SK-N-SH (cell line): ENCODE measurements at regions not wholly inside any gene's neighbourhood (a gene's known extent, or its start where the extent isn't known, plus 50 kb on each side); places are given as distances from the start of the nearest gene placed in this dataset.

ENCODE experiments used
- CTCF ChIA-PET: fragments of 300-600, 350-600 bp; formaldehyde crosslinking; extraction: SDS; loops from one replicate; lab custom pipeline; 2021; lab: Yijun Ruan, JAX
- POLR2A ChIA-PET: fragments of 350-600 bp; sonication (Branson Sonifier 250); formaldehyde crosslinking; extraction: SDS; loops from one replicate; lab custom pipeline; 2020; ENCODE audit warnings: antibody characterized with exemption, inconsistent platforms; lab: Yijun Ruan, JAX
- DNase-seq: peaks from one replicate; pipeline ENCODE4 v3.0.0; 2012
- H2AFZ ChIP-seq: fragments of 200-600 bp; sonication (generic); 2 replicates; pipeline ENCODE4 v1.8.1; 2016; ENCODE audit warnings: antibody characterized with exemption, mild to moderate bottlenecking, low read depth
- H3F3A ChIP-seq: fragments of 200-600 bp; sonication (generic); replicated peaks from 2 replicates; pipeline ENCODE3; 2016; ENCODE audit warnings: antibody characterized with exemption, mild to moderate bottlenecking; ENCODE audit not compliant: insufficient read depth
- H3K27ac ChIP-seq, 2 experiments: fragments of 200-500 bp in 1 of 2; fragments of 200-600 bp in 1 of 2; sonication (Bioruptor generic) in 1 of 2; sonication (generic), shearing (Covaris generic) in 1 of 2; 2 replicates each; pipeline versions ENCODE4 v1.5.1 to v1.6.1; 2014 to 2016; ENCODE audit warnings: low read depth in 2 of 2, inconsistent platforms in 1 of 2, low read length in 1 of 2, mild to moderate bottlenecking in 1 of 2, mixed read lengths in 1 of 2
- H3K27me3 ChIP-seq: fragments of 200-600 bp; sonication (generic), shearing (Covaris generic); 2 replicates; pipeline ENCODE4 v1.6.1; 2016; ENCODE audit warnings: mixed run types; ENCODE audit not compliant: insufficient read depth
- H3K36me3 ChIP-seq, 2 experiments: fragments of 200-500 bp in 1 of 2; fragments of 200-600 bp in 1 of 2; sonication (Bioruptor generic) in 1 of 2; sonication (generic) in 1 of 2; replicated peaks in 1 of 2; 2 replicates each; pipeline versions ENCODE3 to v1.5.1; 2014 to 2016; ENCODE audit warnings: low read length in 1 of 2, mild to moderate bottlenecking in 1 of 2; ENCODE audit not compliant: insufficient read depth in 2 of 2, control insufficient read depth in 1 of 2
- H3K4me1 ChIP-seq, 2 experiments: fragments of 200-500 bp in 1 of 2; fragments of 200-600 bp in 1 of 2; sonication (Bioruptor generic) in 1 of 2; sonication (generic), shearing (Covaris generic) in 1 of 2; 2 replicates each; pipeline versions ENCODE4 v1.5.1 to v1.6.1; 2014 to 2016; ENCODE audit warnings: low read depth in 1 of 2, low read length in 1 of 2, mixed run types in 1 of 2; ENCODE audit not compliant: insufficient read depth in 2 of 2, control insufficient read depth in 1 of 2
- H3K4me2 ChIP-seq: fragments of 200-600 bp; sonication (generic), shearing (Covaris generic); 2 replicates; pipeline ENCODE4 v1.6.1; 2017; ENCODE audit warnings: mixed run types
- H3K4me3 ChIP-seq, 2 experiments: fragments of 200-500 bp in 1 of 2; fragments of 200-600 bp in 1 of 2; sonication (Bioruptor generic) in 1 of 2; sonication (generic), shearing (Covaris generic) in 1 of 2; 2 replicates each; pipeline versions ENCODE4 v1.5.1 to v1.8.1; 2014 to 2016; ENCODE audit warnings: low read depth in 2 of 2, inconsistent platforms in 1 of 2, low read length in 1 of 2, mild to moderate bottlenecking in 1 of 2, mixed read lengths in 1 of 2, moderate library complexity in 1 of 2
- H3K79me2 ChIP-seq: fragments of 200-600 bp; sonication (generic); 2 replicates; pipeline ENCODE4 v1.8.1; 2017; ENCODE audit warnings: mild to moderate bottlenecking; ENCODE audit not compliant: insufficient read depth
- H3K9ac ChIP-seq: fragments of 200-600 bp; sonication (generic); 2 replicates; pipeline ENCODE4 v1.6.1; 2017; ENCODE audit warnings: mixed run types
- H3K9me2 ChIP-seq: fragments of 200-600 bp; sonication (generic); 2 replicates; pipeline ENCODE4 v1.6.1; 2017; ENCODE audit warnings: mixed run types
- H3K9me3 ChIP-seq: fragments of 200-600 bp; sonication (generic); 2 replicates; pipeline ENCODE4 v1.6.1; 2017; ENCODE audit warnings: mixed run types, mild to moderate bottlenecking, moderate library complexity
- H4K20me1 ChIP-seq: fragments of 200-600 bp; sonication (generic); 2 replicates; pipeline ENCODE4 v1.6.1; 2017; ENCODE audit warnings: mild to moderate bottlenecking, mixed run types; ENCODE audit not compliant: insufficient read depth
- CHD2 ChIP-seq: fragments of 150-350 bp; IDR thresholded peaks from 2 replicates; pipeline ENCODE4 v1.6.1; 2018; ENCODE audit warnings: low read length; ENCODE audit not compliant: partially characterized antibody
- CTCF ChIP-seq: fragments of 200-600 bp; sonication (generic); IDR thresholded peaks from 2 replicates; pipeline ENCODE4 v1.6.1; 2017; ENCODE audit warnings: antibody characterized with exemption, mild to moderate bottlenecking, moderate library complexity
- EP300 ChIP-seq, 2 experiments: IDR thresholded peaks; 2 replicates each; pipeline versions ENCODE4 v1.4.0 to v1.6.1; 2012; ENCODE audit warnings: borderline replicate concordance in 1 of 2, low read depth in 1 of 2, low read length in 1 of 2
- GATA2 ChIP-seq: sonication (generic); formaldehyde crosslinking; IDR thresholded peaks from 2 replicates; pipeline ENCODE4 v1.5.0; 2020; ENCODE audit warnings: mild to moderate bottlenecking, missing genetic modification reagents
- JUND ChIP-seq: IDR thresholded peaks from 2 replicates; pipeline ENCODE4 v1.4.0; 2012
- MXI1 ChIP-seq: IDR thresholded peaks from 2 replicates; pipeline ENCODE4 v1.6.1; 2012; ENCODE audit warnings: mild to moderate bottlenecking, low read depth, low read length, improper control_type of control experiment
- NFIC ChIP-seq: IDR thresholded peaks from 2 replicates; pipeline ENCODE4 v1.4.0; 2012; ENCODE audit warnings: borderline replicate concordance
- RCOR1 ChIP-seq: fragments of 150-350 bp; IDR thresholded peaks from 2 replicates; pipeline ENCODE4 v1.6.1; 2017; ENCODE audit warnings: antibody characterized with exemption, low read length
- RXRA ChIP-seq: IDR thresholded peaks from 2 replicates; pipeline ENCODE4 v1.4.0; 2012; ENCODE audit warnings: low read depth, mild to moderate bottlenecking, borderline replicate concordance
- SMC3 ChIP-seq: IDR thresholded peaks from 2 replicates; pipeline ENCODE4 v1.6.1; 2012; ENCODE audit warnings: low read depth, low read length, improper control_type of control experiment
- USF1 ChIP-seq: IDR thresholded peaks from 2 replicates; pipeline ENCODE4 v1.4.0; 2012; ENCODE audit warnings: low read depth, borderline replicate concordance
- YY1 ChIP-seq: IDR thresholded peaks from 2 replicates; pipeline ENCODE4 v1.4.0; 2012; ENCODE audit warnings: low read depth, mild to moderate bottlenecking
- WGBS: methylation state at CpG from one replicate; pipeline ENCODE4 v1.1.6; 2017; ENCODE audit warnings: low lambda C conversion rate; 5-methylcytosine and 5-hydroxymethylcytosine counted together
- TF ChIP-seq, protein P1 (sequence below): IDR thresholded peaks from 2 replicates; pipeline ENCODE4 v1.6.1; 2012; ENCODE audit warnings: mild to moderate bottlenecking, low read depth, low read length, moderate library complexity
- TF ChIP-seq, protein P2 (sequence below): IDR thresholded peaks from 2 replicates; pipeline ENCODE4 v1.4.0; 2012; ENCODE audit warnings: low read depth, borderline replicate concordance
- TF ChIP-seq, protein P3 (sequence below): fragments of 150-350 bp; IDR thresholded peaks from 2 replicates; pipeline ENCODE4 v1.6.1; 2016; ENCODE audit warnings: mild to moderate bottlenecking, low read depth, low read length

DNA sequence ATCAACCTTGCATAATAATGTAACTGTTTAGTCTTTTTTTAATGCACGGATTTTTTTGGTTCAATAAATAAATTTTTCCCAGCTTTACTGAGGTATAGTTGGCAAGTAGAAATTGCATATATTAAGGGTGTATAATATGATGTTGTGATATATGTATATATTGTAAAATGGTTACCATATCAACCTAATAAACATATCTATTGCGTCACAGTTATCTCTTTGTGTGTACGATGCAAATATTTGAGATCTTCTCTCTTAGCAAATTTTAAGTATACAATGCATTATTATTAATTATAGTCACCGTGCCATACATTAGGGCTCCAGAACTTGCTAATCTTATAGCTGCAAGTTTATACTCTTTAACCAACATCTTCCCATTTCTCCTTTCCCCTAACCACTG is 57.2 kb upstream of the TMEM161B start (continued):
- TF ChIP-seq MXI1 (no peak), RXRA (no peak), EP300 (IDR thresholded peaks at IDR 0.05; ENCODE audit: borderline replicate concordance in 1 of 2, low read depth in 1 of 2, low read length in 1 of 2) (no peak)
- TF ChIP-seq, protein P1, sequence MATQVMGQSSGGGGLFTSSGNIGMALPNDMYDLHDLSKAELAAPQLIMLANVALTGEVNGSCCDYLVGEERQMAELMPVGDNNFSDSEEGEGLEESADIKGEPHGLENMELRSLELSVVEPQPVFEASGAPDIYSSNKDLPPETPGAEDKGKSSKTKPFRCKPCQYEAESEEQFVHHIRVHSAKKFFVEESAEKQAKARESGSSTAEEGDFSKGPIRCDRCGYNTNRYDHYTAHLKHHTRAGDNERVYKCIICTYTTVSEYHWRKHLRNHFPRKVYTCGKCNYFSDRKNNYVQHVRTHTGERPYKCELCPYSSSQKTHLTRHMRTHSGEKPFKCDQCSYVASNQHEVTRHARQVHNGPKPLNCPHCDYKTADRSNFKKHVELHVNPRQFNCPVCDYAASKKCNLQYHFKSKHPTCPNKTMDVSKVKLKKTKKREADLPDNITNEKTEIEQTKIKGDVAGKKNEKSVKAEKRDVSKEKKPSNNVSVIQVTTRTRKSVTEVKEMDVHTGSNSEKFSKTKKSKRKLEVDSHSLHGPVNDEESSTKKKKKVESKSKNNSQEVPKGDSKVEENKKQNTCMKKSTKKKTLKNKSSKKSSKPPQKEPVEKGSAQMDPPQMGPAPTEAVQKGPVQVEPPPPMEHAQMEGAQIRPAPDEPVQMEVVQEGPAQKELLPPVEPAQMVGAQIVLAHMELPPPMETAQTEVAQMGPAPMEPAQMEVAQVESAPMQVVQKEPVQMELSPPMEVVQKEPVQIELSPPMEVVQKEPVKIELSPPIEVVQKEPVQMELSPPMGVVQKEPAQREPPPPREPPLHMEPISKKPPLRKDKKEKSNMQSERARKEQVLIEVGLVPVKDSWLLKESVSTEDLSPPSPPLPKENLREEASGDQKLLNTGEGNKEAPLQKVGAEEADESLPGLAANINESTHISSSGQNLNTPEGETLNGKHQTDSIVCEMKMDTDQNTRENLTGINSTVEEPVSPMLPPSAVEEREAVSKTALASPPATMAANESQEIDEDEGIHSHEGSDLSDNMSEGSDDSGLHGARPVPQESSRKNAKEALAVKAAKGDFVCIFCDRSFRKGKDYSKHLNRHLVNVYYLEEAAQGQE = no peak

GRCh38 chr5:88322785-88323184 is 54.1 kb upstream of the TMEM161B start:
- no peak overlapping the region for H3K4me2 ChIP-seq
- H3K27me3 ChIP-seq = no peaks in the 10 kb centered on the region
- DNase-seq = no peak
- H3K9me3 ChIP-seq = no peaks in the 10 kb centered on the region
- H3F3A ChIP-seq = no peaks in the 10 kb centered on the region
- 56% methylated on average over 3 of the region's 3 CpGs for WGBS
- CTCF ChIA-PET = interaction anchor here (0.5 kb wide), 1 partner anchor 1708 kb away, joined by 3 read pairs; no protein-coding TSS in a partner anchor
- no peak overlapping the region for H3K4me3 ChIP-seq
- TF ChIP-seq SMC3 (no peak), JUND (no peak), CTCF (no peak), USF1 (no peak), RCOR1 (no peak), EP300 (IDR thresholded peaks at IDR 0.05; ENCODE audit: borderline replicate concordance in 1 of 2, low read depth in 1 of 2, low read length in 1 of 2) (no peak), YY1 (no peak), GATA2 (CRISPR knock-in tag) (no peak), CHD2 (no peak), NFIC (no peak)
- TF ChIP-seq, protein P1 = no peak
- TF ChIP-seq, protein P2, sequence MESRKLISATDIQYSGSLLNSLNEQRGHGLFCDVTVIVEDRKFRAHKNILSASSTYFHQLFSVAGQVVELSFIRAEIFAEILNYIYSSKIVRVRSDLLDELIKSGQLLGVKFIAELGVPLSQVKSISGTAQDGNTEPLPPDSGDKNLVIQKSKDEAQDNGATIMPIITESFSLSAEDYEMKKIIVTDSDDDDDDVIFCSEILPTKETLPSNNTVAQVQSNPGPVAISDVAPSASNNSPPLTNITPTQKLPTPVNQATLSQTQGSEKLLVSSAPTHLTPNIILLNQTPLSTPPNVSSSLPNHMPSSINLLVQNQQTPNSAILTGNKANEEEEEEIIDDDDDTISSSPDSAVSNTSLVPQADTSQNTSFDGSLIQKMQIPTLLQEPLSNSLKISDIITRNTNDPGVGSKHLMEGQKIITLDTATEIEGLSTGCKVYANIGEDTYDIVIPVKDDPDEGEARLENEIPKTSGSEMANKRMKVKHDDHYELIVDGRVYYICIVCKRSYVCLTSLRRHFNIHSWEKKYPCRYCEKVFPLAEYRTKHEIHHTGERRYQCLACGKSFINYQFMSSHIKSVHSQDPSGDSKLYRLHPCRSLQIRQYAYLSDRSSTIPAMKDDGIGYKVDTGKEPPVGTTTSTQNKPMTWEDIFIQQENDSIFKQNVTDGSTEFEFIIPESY = no peak
- TF ChIP-seq, protein P3, sequence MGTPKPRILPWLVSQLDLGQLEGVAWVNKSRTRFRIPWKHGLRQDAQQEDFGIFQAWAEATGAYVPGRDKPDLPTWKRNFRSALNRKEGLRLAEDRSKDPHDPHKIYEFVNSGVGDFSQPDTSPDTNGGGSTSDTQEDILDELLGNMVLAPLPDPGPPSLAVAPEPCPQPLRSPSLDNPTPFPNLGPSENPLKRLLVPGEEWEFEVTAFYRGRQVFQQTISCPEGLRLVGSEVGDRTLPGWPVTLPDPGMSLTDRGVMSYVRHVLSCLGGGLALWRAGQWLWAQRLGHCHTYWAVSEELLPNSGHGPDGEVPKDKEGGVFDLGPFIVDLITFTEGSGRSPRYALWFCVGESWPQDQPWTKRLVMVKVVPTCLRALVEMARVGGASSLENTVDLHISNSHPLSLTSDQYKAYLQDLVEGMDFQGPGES = no peak
- no peaks in the 10 kb centered on the region for H3K36me3 ChIP-seq
- no peaks in the 10 kb centered on the region for H4K20me1 ChIP-seq
- no peak overlapping the region for H2AFZ ChIP-seq
- no peak overlapping the region for H3K27ac ChIP-seq
- H3K4me1 ChIP-seq = no peaks in the 10 kb centered on the region
- POLR2A ChIA-PET = no interaction called here
- H3K79me2 ChIP-seq = no peaks in the 10 kb centered on the region
- H3K9me2 ChIP-seq = no peaks in the 10 kb centered on the region
- no peak overlapping the region for H3K9ac ChIP-seq
